RWPE1 (cell line): ENCODE measurements at regions not wholly inside any gene's neighbourhood (a gene's known extent, or its start where the extent isn't known, plus 50 kb on each side); places are given as distances from the start of the nearest gene placed in this dataset.
"Not testable (repeated sequence)": the region's sequence is repeated elsewhere in the genome, so short reads cannot be mapped to it uniquely, and the experiment has no call there.

ENCODE experiments used
- CTCF ChIA-PET: fragments of 350-600 bp; sonication (Branson Sonifier 250); formaldehyde crosslinking; extraction: SDS; loops from one replicate; lab custom pipeline; 2021; lab: Yijun Ruan, JAX
- POLR2A ChIA-PET: fragments of 400-600 bp; formaldehyde crosslinking; extraction: SDS; loops from one replicate; lab custom pipeline; 2020; ENCODE audit warnings: antibody characterized with exemption; ENCODE audit not compliant: low non-redundant PET; lab: Yijun Ruan, JAX
- DNase-seq: peaks from one replicate; pipeline ENCODE4 v3.0.0; 2012; ENCODE audit warnings: low spot score
- H3K27ac ChIP-seq: fragments of 450-650 bp; 2 replicates; pipeline ENCODE4 v1.5.1; 2017
- TF ChIP-seq, protein P1 (sequence below): fragments of 450-650 bp; conservative IDR thresholded peaks from 2 replicates; pipeline ENCODE4 v1.5.1; 2017; ENCODE audit warnings: low read depth, mild to moderate bottlenecking

DNA sequence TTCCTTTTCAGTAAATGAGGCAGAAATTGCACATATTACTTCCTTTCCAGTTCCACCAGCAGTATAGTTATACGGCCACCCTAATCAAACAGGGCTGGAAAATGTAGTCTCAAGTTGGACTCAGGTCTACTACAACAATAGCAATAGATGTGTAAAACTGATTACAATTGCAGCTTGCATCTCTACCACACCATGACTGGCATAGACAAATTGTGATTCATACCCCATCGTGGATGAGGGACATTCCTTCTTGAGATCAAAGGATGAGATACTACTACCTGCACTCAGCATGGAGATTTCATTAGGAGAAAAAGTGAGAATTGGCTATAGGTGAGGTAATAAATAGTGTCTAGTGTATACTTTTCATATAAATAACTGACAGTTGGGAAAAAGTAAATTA lies 1220.8 kb downstream of the TYW1 start:
- POLR2A ChIA-PET: no interaction called here
- H3K27ac ChIP-seq: no peak overlapping the region

GRCh38 chr7:68218461-68218860 lies 1221.8 kb downstream of the TYW1 start:
- ChIA-PET POLR2A (no interaction called here), CTCF (no interaction called here)
- TF ChIP-seq, protein P1, sequence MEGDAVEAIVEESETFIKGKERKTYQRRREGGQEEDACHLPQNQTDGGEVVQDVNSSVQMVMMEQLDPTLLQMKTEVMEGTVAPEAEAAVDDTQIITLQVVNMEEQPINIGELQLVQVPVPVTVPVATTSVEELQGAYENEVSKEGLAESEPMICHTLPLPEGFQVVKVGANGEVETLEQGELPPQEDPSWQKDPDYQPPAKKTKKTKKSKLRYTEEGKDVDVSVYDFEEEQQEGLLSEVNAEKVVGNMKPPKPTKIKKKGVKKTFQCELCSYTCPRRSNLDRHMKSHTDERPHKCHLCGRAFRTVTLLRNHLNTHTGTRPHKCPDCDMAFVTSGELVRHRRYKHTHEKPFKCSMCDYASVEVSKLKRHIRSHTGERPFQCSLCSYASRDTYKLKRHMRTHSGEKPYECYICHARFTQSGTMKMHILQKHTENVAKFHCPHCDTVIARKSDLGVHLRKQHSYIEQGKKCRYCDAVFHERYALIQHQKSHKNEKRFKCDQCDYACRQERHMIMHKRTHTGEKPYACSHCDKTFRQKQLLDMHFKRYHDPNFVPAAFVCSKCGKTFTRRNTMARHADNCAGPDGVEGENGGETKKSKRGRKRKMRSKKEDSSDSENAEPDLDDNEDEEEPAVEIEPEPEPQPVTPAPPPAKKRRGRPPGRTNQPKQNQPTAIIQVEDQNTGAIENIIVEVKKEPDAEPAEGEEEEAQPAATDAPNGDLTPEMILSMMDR: no peak
- H3K27ac ChIP-seq: no peak overlapping the region
- DNase-seq: no peak

More for the DNA sequence above, 1220.8 kb downstream of the TYW1 start:
- TF ChIP-seq, protein P1: no peak
- CTCF ChIA-PET: interaction anchor here (0.7 kb wide), 1 partner anchor 1511 kb away, joined by 3 read pairs; no protein-coding TSS in a partner anchor
- no peak for DNase-seq

- TF ChIP-seq, protein P1: no peak
- POLR2A ChIA-PET: no interaction called here
- DNase-seq: no peak
- CTCF ChIA-PET: no interaction called here
- no peak overlapping the region for H3K27ac ChIP-seq
These were observed 1225.7 kb downstream of the TYW1 start for GRCh38 chr7:68222311-68222710.

- no peak overlapping the region for H3K27ac ChIP-seq
- CTCF ChIA-PET: no interaction called here
- TF ChIP-seq, protein P1: no peak
- no peak for DNase-seq
- POLR2A ChIA-PET: no interaction called here
These were observed 1227.6 kb downstream of the TYW1 start for GRCh38 chr7:68224041-68224741.

GRCh38 chr7:68231011-68231410 lies 1234.4 kb downstream of the TYW1 start:
- POLR2A ChIA-PET: not testable (repeated sequence)

DNA sequence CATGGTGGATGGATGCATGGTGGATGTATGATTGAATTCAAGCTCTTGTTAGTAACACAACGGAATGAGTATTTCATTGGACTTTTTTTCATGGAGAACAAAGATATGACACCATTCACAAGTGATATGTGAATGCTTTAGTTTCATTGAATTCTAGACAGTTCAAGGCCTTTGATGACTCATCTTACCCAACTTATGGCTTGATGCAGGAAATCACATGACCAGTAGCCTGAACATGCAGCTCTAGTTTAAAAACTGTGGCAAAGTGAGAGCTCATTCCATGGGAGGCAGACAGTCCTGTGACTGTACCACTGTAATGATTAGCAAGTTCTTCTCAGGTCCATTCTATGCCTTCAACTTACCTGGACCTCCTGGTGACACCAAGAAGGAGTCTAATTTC lies 1239.3 kb downstream of the TYW1 start:
- H3K27ac ChIP-seq: no peak overlapping the region
- POLR2A ChIA-PET: no interaction called here
- CTCF ChIA-PET: no interaction called here
- TF ChIP-seq, protein P1: no peak
- DNase-seq: no peak

More at GRCh38 chr7:68231011-68231410, 1234.4 kb downstream of the TYW1 start:
- CTCF ChIA-PET, H3K27ac ChIP-seq, DNase-seq: not testable (repeated sequence)

- ChIA-PET POLR2A (no interaction called here), CTCF (no interaction called here)
- TF ChIP-seq, protein P1: no peak
- no peak for DNase-seq
- no peak overlapping the region for H3K27ac ChIP-seq
These were observed 1241.7 kb downstream of the TYW1 start for GRCh38 chr7:68238204-68238805.
